HEK293 (cell line): ENCODE measurements at regions not wholly inside any gene's neighbourhood (a gene's known extent, or its start where the extent isn't known, plus 50 kb on each side); places are given as distances from the start of the nearest gene placed in this dataset.

Source experiments
- CTCF ChIA-PET: fragments of 350-600 bp; formaldehyde crosslinking; extraction: SDS; loops from one replicate; lab custom pipeline; 2021; ENCODE audit warnings: antibody characterized with exemption; lab: Yijun Ruan, JAX
- POLR2A ChIA-PET: fragments of 300-600 bp; formaldehyde crosslinking; extraction: SDS; loops from one replicate; lab custom pipeline; 2020; ENCODE audit warnings: antibody characterized with exemption, inconsistent platforms; lab: Yijun Ruan, JAX
- H3K27ac ChIP-seq: fragments of 200-500 bp; sonication (Bioruptor generic); 2 replicates; pipeline ENCODE4 v1.5.1; 2014; ENCODE audit warnings: low read depth, low read length, control low read depth, inconsistent platforms; ENCODE audit errors: extremely low read depth
- H3K36me3 ChIP-seq, 2 experiments: fragments of 200-500 bp in 1 of 2; sonication (Bioruptor generic) in 1 of 2; 1 replicate in 1 of 2; 2 replicates in 1 of 2; pipeline ENCODE4 v1.5.1; 2014 to 2017; ENCODE audit warnings: inconsistent platforms in 2 of 2, low read length in 2 of 2; ENCODE audit not compliant: control insufficient read depth in 2 of 2, insufficient read depth in 1 of 2
- H3K4me1 ChIP-seq: fragments of 200-500 bp; sonication (Bioruptor generic); 2 replicates; pipeline ENCODE4 v1.5.1; 2014; ENCODE audit warnings: mild to moderate bottlenecking, low read length, inconsistent platforms; ENCODE audit not compliant: control insufficient read depth, insufficient read depth
- H3K4me3 ChIP-seq: 2 replicates; pipeline ENCODE4 v1.5.1; 2011; ENCODE audit warnings: low read depth, mild to moderate bottlenecking, control low read depth, low read length, moderate library complexity
- H3K9me3 ChIP-seq: fragments of 200-500 bp; sonication (Bioruptor generic); 2 replicates; pipeline ENCODE4 v1.5.1; 2014; ENCODE audit warnings: low read depth, low read length, inconsistent platforms; ENCODE audit not compliant: control insufficient read depth, insufficient read depth
- MYNN ChIP-seq: fragments of 450-650 bp; formaldehyde crosslinking; IDR thresholded peaks from 2 replicates; pipeline ENCODE4 v1.5.1; 2016; ENCODE audit warnings: missing biosample characterization, missing genetic modification characterization, borderline replicate concordance
- SCRT2 ChIP-seq: fragments of 450-650 bp; formaldehyde crosslinking; IDR thresholded peaks from 2 replicates; pipeline ENCODE4 v1.5.1; 2016; ENCODE audit warnings: missing biosample characterization, missing genetic modification characterization
- ZBTB48 ChIP-seq: fragments of 450-650 bp; formaldehyde crosslinking; IDR thresholded peaks from 2 replicates; pipeline ENCODE4 v1.5.1; 2016; ENCODE audit warnings: missing biosample characterization, missing genetic modification characterization
- ZNF112 ChIP-seq: fragments of 450-650 bp; formaldehyde crosslinking; IDR thresholded peaks from 2 replicates; pipeline ENCODE4 v1.5.0; 2017; ENCODE audit warnings: missing biosample characterization, missing genetic modification characterization
- ZNF16 ChIP-seq: fragments of 450-650 bp; formaldehyde crosslinking; IDR thresholded peaks from 2 replicates; pipeline ENCODE4 v1.5.1; 2016; ENCODE audit warnings: low read depth, missing biosample characterization, missing genetic modification characterization
- ZNF169 ChIP-seq: fragments of 450-650 bp; formaldehyde crosslinking; IDR thresholded peaks from 2 replicates; pipeline ENCODE4 v1.5.1; 2016; ENCODE audit warnings: missing biosample characterization, missing genetic modification characterization
- ZNF175 ChIP-seq: fragments of 450-650 bp; formaldehyde crosslinking; IDR thresholded peaks from 2 replicates; pipeline ENCODE4 v1.5.1; 2016; ENCODE audit warnings: missing biosample characterization, missing genetic modification characterization
- ZNF239 ChIP-seq: fragments of 450-650 bp; formaldehyde crosslinking; IDR thresholded peaks from 2 replicates; pipeline ENCODE4 v1.5.1; 2016; ENCODE audit warnings: missing biosample characterization, missing genetic modification characterization
- ZNF292 ChIP-seq: fragments of 450-650 bp; formaldehyde crosslinking; IDR thresholded peaks from 2 replicates; pipeline ENCODE4 v1.5.1; 2016; ENCODE audit warnings: low read depth, missing biosample characterization, missing genetic modification characterization, borderline replicate concordance
- ZNF433 ChIP-seq: fragments of 450-650 bp; formaldehyde crosslinking; IDR thresholded peaks from 2 replicates; pipeline ENCODE4 v1.5.1; 2016; ENCODE audit warnings: missing biosample characterization, missing genetic modification characterization, low read depth
- ZNF530 ChIP-seq: fragments of 450-650 bp; formaldehyde crosslinking; IDR thresholded peaks from 2 replicates; pipeline ENCODE4 v1.5.1; 2016; ENCODE audit warnings: low read depth, missing biosample characterization, missing genetic modification characterization
- ZNF560 ChIP-seq: fragments of 450-650 bp; formaldehyde crosslinking; IDR thresholded peaks from 2 replicates; pipeline ENCODE4 v1.5.1; 2017; ENCODE audit warnings: missing biosample characterization, missing genetic modification characterization, borderline replicate concordance
- ZNF658 ChIP-seq: fragments of 450-650 bp; formaldehyde crosslinking; IDR thresholded peaks from 2 replicates; pipeline ENCODE4; 2016; ENCODE audit warnings: missing biosample characterization, missing genetic modification characterization
- ZNF768 ChIP-seq: fragments of 450-650 bp; formaldehyde crosslinking; IDR thresholded peaks from 2 replicates; pipeline ENCODE4 v1.5.1; 2018; ENCODE audit warnings: missing biosample characterization, mild to moderate bottlenecking, missing genetic modification characterization
- ZNF843 ChIP-seq: fragments of 450-650 bp; formaldehyde crosslinking; IDR thresholded peaks from 2 replicates; pipeline ENCODE4 v1.5.1; 2016; ENCODE audit warnings: missing biosample characterization, missing genetic modification characterization
- TF ChIP-seq, protein P1 (sequence below): fragments of 450-650 bp; formaldehyde crosslinking; IDR thresholded peaks from 2 replicates; pipeline ENCODE4 v1.5.1; 2016; ENCODE audit warnings: missing biosample characterization, missing genetic modification characterization
- TF ChIP-seq, protein P2 (sequence below): fragments of 450-650 bp; formaldehyde crosslinking; IDR thresholded peaks from 2 replicates; pipeline ENCODE4 v1.5.1; 2016; ENCODE audit warnings: missing biosample characterization, missing genetic modification characterization, borderline replicate concordance
- TF ChIP-seq, protein P3 (sequence below): fragments of 450-650 bp; formaldehyde crosslinking; IDR thresholded peaks from 2 replicates; pipeline ENCODE4 v1.5.1; 2016; ENCODE audit warnings: missing biosample characterization, missing genetic modification characterization
- TF ChIP-seq, protein P4 (sequence below): fragments of 450-650 bp; formaldehyde crosslinking; IDR thresholded peaks from 2 replicates; pipeline ENCODE4 v1.5.1; 2016; ENCODE audit warnings: missing biosample characterization, missing genetic modification characterization, low read depth
- TF ChIP-seq, protein P5 (sequence below): fragments of 450-650 bp; formaldehyde crosslinking; IDR thresholded peaks from 2 replicates; pipeline ENCODE4 v1.5.1; 2017; ENCODE audit warnings: missing biosample characterization, missing genetic modification characterization
- TF ChIP-seq, protein P6 (sequence below): fragments of 450-650 bp; formaldehyde crosslinking; IDR thresholded peaks from 2 replicates; pipeline ENCODE4 v1.5.1; 2016; ENCODE audit warnings: missing biosample characterization, missing genetic modification characterization
- TF ChIP-seq, protein P7 (sequence below): fragments of 450-650 bp; formaldehyde crosslinking; IDR thresholded peaks from 2 replicates; pipeline ENCODE4 v1.5.1; 2016; ENCODE audit warnings: missing biosample characterization, missing genetic modification characterization

DNA sequence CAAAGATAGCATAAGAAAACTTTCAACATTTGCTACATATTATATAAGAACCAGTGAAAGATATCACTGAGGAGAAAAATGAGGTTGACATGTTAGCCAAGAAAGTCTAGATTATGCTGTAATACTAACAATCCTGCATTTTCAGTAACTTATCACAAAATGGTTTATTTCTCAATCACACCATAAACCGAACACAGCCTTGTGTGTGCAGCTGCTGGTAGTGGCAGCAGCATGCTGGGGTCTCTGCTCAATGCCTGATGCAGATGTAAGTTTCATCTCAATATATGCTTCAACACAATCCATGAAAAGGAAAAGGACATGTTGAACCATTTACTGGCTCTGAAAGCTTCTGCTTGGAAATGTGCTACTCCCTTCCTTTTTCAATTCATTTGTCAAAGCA lies 376.3 kb downstream of the GPD2 start (continued):
- TF ChIP-seq ZNF530 (tag by site-specific recombination) = no peak
- TF ChIP-seq ZNF292 (tag by site-specific recombination) = no peak
- TF ChIP-seq ZNF112 (tag by site-specific recombination) = no peak

DNA sequence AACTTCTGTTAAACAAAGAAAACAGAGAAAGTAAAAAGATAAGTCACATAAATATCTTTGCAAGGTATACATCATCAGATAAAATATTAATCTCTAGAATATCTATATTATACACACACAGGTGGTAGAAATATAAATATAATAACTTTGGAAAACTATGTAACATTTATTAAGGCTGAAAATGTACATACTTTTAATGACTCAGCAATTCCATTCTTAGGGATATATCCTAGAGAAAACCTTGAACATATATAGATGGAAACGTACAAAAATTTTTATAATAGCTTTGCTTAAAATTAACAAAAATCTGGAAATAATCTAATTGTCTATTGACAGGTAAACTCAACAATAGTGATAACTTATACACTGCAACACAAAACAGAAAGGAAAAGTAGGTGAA lies 381.3 kb downstream of the GPD2 start:
- no peaks in the 10 kb centered on the region for H3K9me3 ChIP-seq
- CTCF ChIA-PET = no interaction called here
- H3K4me3 ChIP-seq = no peak overlapping the region
- POLR2A ChIA-PET = no interaction called here
- no peak overlapping the region for H3K27ac ChIP-seq
- no peaks in the 10 kb centered on the region; the same call in 1 of the 2 replicates for H3K4me1 ChIP-seq
- H3K36me3 ChIP-seq = no peaks in the 10 kb centered on the region
- TF ChIP-seq, protein P1, sequence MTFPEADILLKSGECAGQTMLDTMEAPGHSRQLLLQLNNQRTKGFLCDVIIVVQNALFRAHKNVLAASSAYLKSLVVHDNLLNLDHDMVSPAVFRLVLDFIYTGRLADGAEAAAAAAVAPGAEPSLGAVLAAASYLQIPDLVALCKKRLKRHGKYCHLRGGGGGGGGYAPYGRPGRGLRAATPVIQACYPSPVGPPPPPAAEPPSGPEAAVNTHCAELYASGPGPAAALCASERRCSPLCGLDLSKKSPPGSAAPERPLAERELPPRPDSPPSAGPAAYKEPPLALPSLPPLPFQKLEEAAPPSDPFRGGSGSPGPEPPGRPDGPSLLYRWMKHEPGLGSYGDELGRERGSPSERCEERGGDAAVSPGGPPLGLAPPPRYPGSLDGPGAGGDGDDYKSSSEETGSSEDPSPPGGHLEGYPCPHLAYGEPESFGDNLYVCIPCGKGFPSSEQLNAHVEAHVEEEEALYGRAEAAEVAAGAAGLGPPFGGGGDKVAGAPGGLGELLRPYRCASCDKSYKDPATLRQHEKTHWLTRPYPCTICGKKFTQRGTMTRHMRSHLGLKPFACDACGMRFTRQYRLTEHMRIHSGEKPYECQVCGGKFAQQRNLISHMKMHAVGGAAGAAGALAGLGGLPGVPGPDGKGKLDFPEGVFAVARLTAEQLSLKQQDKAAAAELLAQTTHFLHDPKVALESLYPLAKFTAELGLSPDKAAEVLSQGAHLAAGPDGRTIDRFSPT = no peak
- TF ChIP-seq, protein P2, sequence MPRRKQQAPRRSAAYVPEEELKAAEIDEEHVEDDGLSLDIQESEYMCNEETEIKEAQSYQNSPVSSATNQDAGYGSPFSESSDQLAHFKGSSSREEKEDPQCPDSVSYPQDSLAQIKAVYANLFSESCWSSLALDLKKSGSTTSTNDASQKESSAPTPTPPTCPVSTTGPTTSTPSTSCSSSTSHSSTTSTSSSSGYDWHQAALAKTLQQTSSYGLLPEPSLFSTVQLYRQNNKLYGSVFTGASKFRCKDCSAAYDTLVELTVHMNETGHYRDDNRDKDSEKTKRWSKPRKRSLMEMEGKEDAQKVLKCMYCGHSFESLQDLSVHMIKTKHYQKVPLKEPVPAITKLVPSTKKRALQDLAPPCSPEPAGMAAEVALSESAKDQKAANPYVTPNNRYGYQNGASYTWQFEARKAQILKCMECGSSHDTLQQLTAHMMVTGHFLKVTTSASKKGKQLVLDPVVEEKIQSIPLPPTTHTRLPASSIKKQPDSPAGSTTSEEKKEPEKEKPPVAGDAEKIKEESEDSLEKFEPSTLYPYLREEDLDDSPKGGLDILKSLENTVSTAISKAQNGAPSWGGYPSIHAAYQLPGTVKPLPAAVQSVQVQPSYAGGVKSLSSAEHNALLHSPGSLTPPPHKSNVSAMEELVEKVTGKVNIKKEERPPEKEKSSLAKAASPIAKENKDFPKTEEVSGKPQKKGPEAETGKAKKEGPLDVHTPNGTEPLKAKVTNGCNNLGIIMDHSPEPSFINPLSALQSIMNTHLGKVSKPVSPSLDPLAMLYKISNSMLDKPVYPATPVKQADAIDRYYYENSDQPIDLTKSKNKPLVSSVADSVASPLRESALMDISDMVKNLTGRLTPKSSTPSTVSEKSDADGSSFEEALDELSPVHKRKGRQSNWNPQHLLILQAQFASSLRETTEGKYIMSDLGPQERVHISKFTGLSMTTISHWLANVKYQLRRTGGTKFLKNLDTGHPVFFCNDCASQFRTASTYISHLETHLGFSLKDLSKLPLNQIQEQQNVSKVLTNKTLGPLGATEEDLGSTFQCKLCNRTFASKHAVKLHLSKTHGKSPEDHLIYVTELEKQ (tag by site-specific recombination) = no peak
- TF ChIP-seq, protein P3, sequence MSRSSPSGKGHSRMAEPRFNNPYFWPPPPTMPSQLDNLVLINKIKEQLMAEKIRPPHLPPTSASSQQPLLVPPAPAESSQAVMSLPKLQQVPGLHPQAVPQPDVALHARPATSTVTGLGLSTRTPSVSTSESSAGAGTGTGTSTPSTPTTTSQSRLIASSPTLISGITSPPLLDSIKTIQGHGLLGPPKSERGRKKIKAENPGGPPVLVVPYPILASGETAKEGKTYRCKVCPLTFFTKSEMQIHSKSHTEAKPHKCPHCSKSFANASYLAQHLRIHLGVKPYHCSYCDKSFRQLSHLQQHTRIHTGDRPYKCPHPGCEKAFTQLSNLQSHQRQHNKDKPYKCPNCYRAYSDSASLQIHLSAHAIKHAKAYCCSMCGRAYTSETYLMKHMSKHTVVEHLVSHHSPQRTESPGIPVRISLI (tag by site-specific recombination) = no peak
- no peak for TF ChIP-seq ZNF843 (tag by site-specific recombination)
- no peak for TF ChIP-seq ZNF433 (tag by site-specific recombination)
- TF ChIP-seq, protein P4, sequence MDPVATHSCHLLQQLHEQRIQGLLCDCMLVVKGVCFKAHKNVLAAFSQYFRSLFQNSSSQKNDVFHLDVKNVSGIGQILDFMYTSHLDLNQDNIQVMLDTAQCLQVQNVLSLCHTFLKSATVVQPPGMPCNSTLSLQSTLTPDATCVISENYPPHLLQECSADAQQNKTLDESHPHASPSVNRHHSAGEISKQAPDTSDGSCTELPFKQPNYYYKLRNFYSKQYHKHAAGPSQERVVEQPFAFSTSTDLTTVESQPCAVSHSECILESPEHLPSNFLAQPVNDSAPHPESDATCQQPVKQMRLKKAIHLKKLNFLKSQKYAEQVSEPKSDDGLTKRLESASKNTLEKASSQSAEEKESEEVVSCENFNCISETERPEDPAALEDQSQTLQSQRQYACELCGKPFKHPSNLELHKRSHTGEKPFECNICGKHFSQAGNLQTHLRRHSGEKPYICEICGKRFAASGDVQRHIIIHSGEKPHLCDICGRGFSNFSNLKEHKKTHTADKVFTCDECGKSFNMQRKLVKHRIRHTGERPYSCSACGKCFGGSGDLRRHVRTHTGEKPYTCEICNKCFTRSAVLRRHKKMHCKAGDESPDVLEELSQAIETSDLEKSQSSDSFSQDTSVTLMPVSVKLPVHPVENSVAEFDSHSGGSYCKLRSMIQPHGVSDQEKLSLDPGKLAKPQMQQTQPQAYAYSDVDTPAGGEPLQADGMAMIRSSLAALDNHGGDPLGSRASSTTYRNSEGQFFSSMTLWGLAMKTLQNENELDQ = no peak
- TF ChIP-seq, protein P5, sequence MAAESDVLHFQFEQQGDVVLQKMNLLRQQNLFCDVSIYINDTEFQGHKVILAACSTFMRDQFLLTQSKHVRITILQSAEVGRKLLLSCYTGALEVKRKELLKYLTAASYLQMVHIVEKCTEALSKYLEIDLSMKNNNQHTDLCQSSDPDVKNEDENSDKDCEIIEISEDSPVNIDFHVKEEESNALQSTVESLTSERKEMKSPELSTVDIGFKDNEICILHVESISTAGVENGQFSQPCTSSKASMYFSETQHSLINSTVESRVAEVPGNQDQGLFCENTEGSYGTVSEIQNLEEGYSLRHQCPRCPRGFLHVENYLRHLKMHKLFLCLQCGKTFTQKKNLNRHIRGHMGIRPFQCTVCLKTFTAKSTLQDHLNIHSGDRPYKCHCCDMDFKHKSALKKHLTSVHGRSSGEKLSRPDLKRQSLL (tag by site-specific recombination) = no peak
- no peak for TF ChIP-seq ZNF239
- TF ChIP-seq ZNF658 = no peak
- no peak for TF ChIP-seq ZBTB48 (tag by site-specific recombination)
- TF ChIP-seq MYNN (tag by site-specific recombination) = no peak
- no peak for TF ChIP-seq SCRT2 (tag by site-specific recombination)
- no peak for TF ChIP-seq ZNF175 (tag by site-specific recombination)
- TF ChIP-seq, protein P6, sequence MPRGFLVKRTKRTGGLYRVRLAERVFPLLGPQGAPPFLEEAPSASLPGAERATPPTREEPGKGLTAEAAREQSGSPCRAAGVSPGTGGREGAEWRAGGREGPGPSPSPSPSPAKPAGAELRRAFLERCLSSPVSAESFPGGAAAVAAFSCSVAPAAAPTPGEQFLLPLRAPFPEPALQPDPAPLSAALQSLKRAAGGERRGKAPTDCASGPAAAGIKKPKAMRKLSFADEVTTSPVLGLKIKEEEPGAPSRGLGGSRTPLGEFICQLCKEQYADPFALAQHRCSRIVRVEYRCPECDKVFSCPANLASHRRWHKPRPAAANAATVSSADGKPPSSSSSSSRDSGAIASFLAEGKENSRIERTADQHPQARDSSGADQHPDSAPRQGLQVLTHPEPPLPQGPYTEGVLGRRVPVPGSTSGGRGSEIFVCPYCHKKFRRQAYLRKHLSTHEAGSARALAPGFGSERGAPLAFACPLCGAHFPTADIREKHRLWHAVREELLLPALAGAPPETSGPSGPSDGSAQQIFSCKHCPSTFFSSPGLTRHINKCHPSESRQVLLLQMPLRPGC (tag by site-specific recombination) = no peak
- no peak for TF ChIP-seq ZNF560 (tag by site-specific recombination)
- TF ChIP-seq ZNF169 (tag by site-specific recombination) = no peak
- TF ChIP-seq, protein P7, sequence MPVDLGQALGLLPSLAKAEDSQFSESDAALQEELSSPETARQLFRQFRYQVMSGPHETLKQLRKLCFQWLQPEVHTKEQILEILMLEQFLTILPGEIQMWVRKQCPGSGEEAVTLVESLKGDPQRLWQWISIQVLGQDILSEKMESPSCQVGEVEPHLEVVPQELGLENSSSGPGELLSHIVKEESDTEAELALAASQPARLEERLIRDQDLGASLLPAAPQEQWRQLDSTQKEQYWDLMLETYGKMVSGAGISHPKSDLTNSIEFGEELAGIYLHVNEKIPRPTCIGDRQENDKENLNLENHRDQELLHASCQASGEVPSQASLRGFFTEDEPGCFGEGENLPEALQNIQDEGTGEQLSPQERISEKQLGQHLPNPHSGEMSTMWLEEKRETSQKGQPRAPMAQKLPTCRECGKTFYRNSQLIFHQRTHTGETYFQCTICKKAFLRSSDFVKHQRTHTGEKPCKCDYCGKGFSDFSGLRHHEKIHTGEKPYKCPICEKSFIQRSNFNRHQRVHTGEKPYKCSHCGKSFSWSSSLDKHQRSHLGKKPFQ = no peak
- TF ChIP-seq ZNF16 (tag by site-specific recombination) = no peak
- no peak for TF ChIP-seq ZNF768 (tag by site-specific recombination)
